Lower leg skin (tissue), 4 donors: ENCODE measurements at regions not wholly inside any gene's neighbourhood (a gene's known extent, or its start where the extent isn't known, plus 50 kb on each side); places are given as distances from the start of the nearest gene placed in this dataset.
"Not testable (repeated sequence)": the region's sequence is repeated elsewhere in the genome, so short reads cannot be mapped to it uniquely, and the experiment has no call there.

Experiments
- DNase-seq, 2 donors: peaks; one replicate each; pipeline ENCODE4 v3.0.0-alpha.2; 2019; ENCODE audit warnings: low spot score in 2 of 2
- H3K4me3 ChIP-seq: fragments of 200-600 bp; sonication (generic); 2 replicates; pipeline ENCODE4 v1.5.1; 2017; ENCODE audit warnings: mild to moderate bottlenecking, low read depth; ENCODE audit not compliant: poor library complexity, severe bottlenecking
- CTCF ChIP-seq, 3 donors: fragments of 450-650 bp; IDR thresholded peaks; one replicate each; pipeline ENCODE4 v1.5.1; 2016; ENCODE audit warnings: antibody characterized with exemption in 3 of 3, mild to moderate bottlenecking in 3 of 3, moderate library complexity in 2 of 3
- POLR2A ChIP-seq, 2 donors: fragments of 450-650 bp; IDR thresholded peaks; one replicate each; pipeline ENCODE4 v1.6.1; 2016 to 2017; ENCODE audit warnings: antibody characterized with exemption in 2 of 2, mild to moderate bottlenecking in 1 of 2, moderate library complexity in 1 of 2
- WGBS, 2 donors: methylation state at CpG; one replicate each; pipeline ENCODE4 v1.1.5; 2018; 5-methylcytosine and 5-hydroxymethylcytosine counted together
- intact Hi-C: fragments of 100-400 bp; cut with DNase I; formaldehyde crosslinking; loops from one replicate; pipeline ENCODE4 v1.15.0; 2023; ENCODE audit warnings: low total_unique reads

GRCh38 chr7:45420843-45421495 is 153.2 kb upstream of the ADCY1 start:
- TF ChIP-seq CTCF (IDR thresholded peaks at IDR 0.05) (no peak), POLR2A (IDR thresholded peaks at IDR 0.05) (no peak)
- intact Hi-C loops: no loop called here
- no peak overlapping the region for H3K4me3 ChIP-seq
- DNase-seq: no peak
- WGBS, 2 donors: 45 to 51% methylated on average over 3 of the region's 3 CpGs

GRCh38 chr7:45421806-45422205 is 152.4 kb upstream of the ADCY1 start:
- H3K4me3 ChIP-seq: no peak overlapping the region
- 61 to 69% methylated on average over 1 of the region's 1 CpG for WGBS, 2 donors
- TF ChIP-seq CTCF (IDR thresholded peaks at IDR 0.05) (no peak), POLR2A (IDR thresholded peaks at IDR 0.05) (no peak)
- no peak for DNase-seq
- intact Hi-C loops: no loop called here

GRCh38 chr7:45430397-45430796 is 143.8 kb upstream of the ADCY1 start:
- intact Hi-C loops: no loop called here
- TF ChIP-seq CTCF (IDR thresholded peaks at IDR 0.05): no peak
- no peak for TF ChIP-seq POLR2A (IDR thresholded peaks at IDR 0.05)
- no peak overlapping the region for H3K4me3 ChIP-seq
- WGBS, 2 donors: 75 to 86% methylated on average over 8 of the region's 8 CpGs
- DNase-seq: no peak

GRCh38 chr7:45434167-45434784 is 139.9 kb upstream of the ADCY1 start:
- no peak for DNase-seq
- TF ChIP-seq CTCF (IDR thresholded peaks at IDR 0.05): no peak
- no peak for TF ChIP-seq POLR2A (IDR thresholded peaks at IDR 0.05)
- intact Hi-C loops: no loop called here
- H3K4me3 ChIP-seq: no peak overlapping the region
- WGBS, 2 donors: 65 to 66% methylated on average over 6 of the region's 6 CpGs

GRCh38 chr7:45435131-45435530 is 139.0 kb upstream of the ADCY1 start:
- WGBS, 2 donors: 57 to 67% methylated on average over 3 of the region's 3 CpGs
- intact Hi-C loops: no loop called here
- no peak for DNase-seq
- TF ChIP-seq CTCF (IDR thresholded peaks at IDR 0.05) (no peak), POLR2A (IDR thresholded peaks at IDR 0.05) (no peak)
- H3K4me3 ChIP-seq: no peak overlapping the region

GRCh38 chr7:45435846-45436245 is 138.3 kb upstream of the ADCY1 start:
- TF ChIP-seq CTCF (IDR thresholded peaks at IDR 0.05) (no peak), POLR2A (IDR thresholded peaks at IDR 0.05) (no peak)
- no peak overlapping the region for H3K4me3 ChIP-seq
- DNase-seq: no peak
- WGBS, 2 donors: 56 to 62% methylated on average over 1 of the region's 1 CpG
- intact Hi-C loops: no loop called here

- 83 to 84% methylated on average over 1 of the region's 1 CpG for WGBS, 2 donors
- DNase-seq, H3K4me3 ChIP-seq, intact Hi-C loops: not testable (repeated sequence)
Measured at GRCh38 chr7:45440776-45441175, 133.4 kb upstream of the ADCY1 start.
